Mesothelial cell of epicardium (in vitro differentiated cells): ENCODE measurements at regions not wholly inside any gene's neighbourhood (a gene's known extent, or its start where the extent isn't known, plus 50 kb on each side); places are given as distances from the start of the nearest gene placed in this dataset.

Experiments
- DNase-seq, 2 experiments: peaks; one replicate each; pipeline ENCODE4 v3.0.0; 2021; ENCODE audit warnings: low spot score in 2 of 2; ENCODE audit not compliant: unreplicated experiment in 2 of 2
- H3K27ac Mint-ChIP-seq: 2 replicates; pipeline ENCODE4 v1.8.0; 2021; ENCODE audit warnings: mixed read lengths
- H3K27me3 Mint-ChIP-seq: 2 replicates; pipeline ENCODE4 v1.8.0; 2021; ENCODE audit warnings: low read depth, mixed read lengths
- H3K36me3 Mint-ChIP-seq: 2 replicates; pipeline ENCODE4 v1.8.0; 2021; ENCODE audit warnings: mixed read lengths
- H3K4me1 Mint-ChIP-seq: 2 replicates; pipeline ENCODE4 v1.8.0; 2021; ENCODE audit warnings: mixed read lengths
- H3K4me3 Mint-ChIP-seq: 2 replicates; pipeline ENCODE4 v1.8.0; 2021; ENCODE audit warnings: mild to moderate bottlenecking, moderate library complexity, mixed read lengths
- H3K9me3 Mint-ChIP-seq: 2 replicates; pipeline ENCODE4 v1.8.0; 2021; ENCODE audit warnings: mixed read lengths
- CTCF ChIP-seq: fragments of 200-600 bp; sonication (generic); IDR thresholded peaks from one replicate; pipeline ENCODE4 v1.5.0; 2021; ENCODE audit warnings: antibody characterized with exemption; ENCODE audit not compliant: unreplicated experiment

GRCh38 chr5:3511519-3511918, 84.1 kb upstream of the IRX1 start:
- Mint-ChIP-seq H3K9me3 (peaks cover 9% of the 10 kb centered on the region), H3K27ac (no peak overlapping the region), H3K27me3 (no peaks in the 10 kb centered on the region), H3K4me1 (peaks cover 24% of the 10 kb centered on the region), H3K36me3 (peaks cover 4% of the 10 kb centered on the region), H3K4me3 (no peak overlapping the region)
- no peak for DNase-seq
- TF ChIP-seq CTCF: no peak

- Mint-ChIP-seq H3K27ac (no peak overlapping the region), H3K9me3 (peaks cover 9% of the 10 kb centered on the region), H3K4me3 (no peak overlapping the region), H3K36me3 (peaks cover 4% of the 10 kb centered on the region), H3K27me3 (no peaks in the 10 kb centered on the region), H3K4me1 (peaks cover 24% of the 10 kb centered on the region)
- TF ChIP-seq CTCF: no peak
- DNase-seq: no peak
Observed at GRCh38 chr5:3510642-3511417, 84.8 kb upstream of the IRX1 start.

GRCh38 chr5:3509290-3509689, 86.3 kb upstream of the IRX1 start:
- Mint-ChIP-seq H3K27me3 (no peaks in the 10 kb centered on the region), H3K9me3 (peaks cover 9% of the 10 kb centered on the region), H3K4me1 (peaks cover 17% of the 10 kb centered on the region), H3K27ac (no peak overlapping the region), H3K36me3 (peaks cover 4% of the 10 kb centered on the region), H3K4me3 (no peak overlapping the region)
- DNase-seq: no peak
- TF ChIP-seq CTCF: no peak

- Mint-ChIP-seq H3K4me1 (peaks cover 14% of the 10 kb centered on the region), H3K4me3 (no peak overlapping the region), H3K9me3 (peaks cover 9% of the 10 kb centered on the region), H3K36me3 (peaks cover 4% of the 10 kb centered on the region), H3K27ac (no peak overlapping the region), H3K27me3 (no peaks in the 10 kb centered on the region)
- TF ChIP-seq CTCF: no peak
- DNase-seq: no peak
Observed at GRCh38 chr5:3508395-3508794, 87.2 kb upstream of the IRX1 start.

GRCh38 chr5:3490957-3491507, 104.6 kb upstream of the IRX1 start:
- Mint-ChIP-seq H3K9me3 (peaks cover 19% of the 10 kb centered on the region), H3K27ac (no peak overlapping the region), H3K4me3 (no peak overlapping the region), H3K4me1 (no peaks in the 10 kb centered on the region), H3K36me3 (no peaks in the 10 kb centered on the region), H3K27me3 (peaks cover 19% of the 10 kb centered on the region)
- DNase-seq: no peak
- no peak for TF ChIP-seq CTCF
